HepG2 (cell line): ENCODE measurements at regions not wholly inside any gene's neighbourhood (a gene's known extent, or its start where the extent isn't known, plus 50 kb on each side); places are given as distances from the start of the nearest gene placed in this dataset.

Experiments
- ATF1 ChIP-seq: IDR thresholded peaks from 2 replicates; pipeline ENCODE4 v1.6.1; 2016; ENCODE audit warnings: mild to moderate bottlenecking, control low read depth
- ERF ChIP-seq: IDR thresholded peaks from 2 replicates; pipeline ENCODE4 v1.6.1; 2018; ENCODE audit warnings: missing biosample characterization, missing genetic modification reagents
- ZNF20 ChIP-seq: sonication (generic); formaldehyde crosslinking; IDR thresholded peaks from 2 replicates; pipeline ENCODE4 v1.4.0; 2020; ENCODE audit warnings: mild to moderate bottlenecking, moderate library complexity, missing genetic modification reagents
- TF ChIP-seq, protein P1 (sequence below), 2 experiments: fragments of 450-650 bp in 1 of 2; sonication (generic) in 1 of 2; formaldehyde crosslinking in 1 of 2; IDR thresholded peaks; 2 replicates each; pipeline versions ENCODE4 v1.6.1 to v1.8.0; 2016 to 2022; ENCODE audit warnings: antibody characterized with exemption in 1 of 2, mild to moderate bottlenecking in 1 of 2, missing genetic modification reagents in 1 of 2
- TF ChIP-seq, protein P2 (sequence below): sonication (generic); formaldehyde crosslinking; IDR thresholded peaks from 2 replicates; pipeline ENCODE4 v1.4.0; 2020; ENCODE audit warnings: missing genetic modification reagents
- TF ChIP-seq, protein P3 (sequence below): IDR thresholded peaks from 2 replicates; pipeline ENCODE4 v1.6.1; 2012; ENCODE audit warnings: low read depth, low read length, improper control_type of control experiment
- TF ChIP-seq, protein P4 (sequence below): sonication (generic); formaldehyde crosslinking; IDR thresholded peaks from 2 replicates; pipeline ENCODE4 v1.5.1; 2020; ENCODE audit warnings: missing genetic modification reagents, mild to moderate bottlenecking, borderline replicate concordance

DNA sequence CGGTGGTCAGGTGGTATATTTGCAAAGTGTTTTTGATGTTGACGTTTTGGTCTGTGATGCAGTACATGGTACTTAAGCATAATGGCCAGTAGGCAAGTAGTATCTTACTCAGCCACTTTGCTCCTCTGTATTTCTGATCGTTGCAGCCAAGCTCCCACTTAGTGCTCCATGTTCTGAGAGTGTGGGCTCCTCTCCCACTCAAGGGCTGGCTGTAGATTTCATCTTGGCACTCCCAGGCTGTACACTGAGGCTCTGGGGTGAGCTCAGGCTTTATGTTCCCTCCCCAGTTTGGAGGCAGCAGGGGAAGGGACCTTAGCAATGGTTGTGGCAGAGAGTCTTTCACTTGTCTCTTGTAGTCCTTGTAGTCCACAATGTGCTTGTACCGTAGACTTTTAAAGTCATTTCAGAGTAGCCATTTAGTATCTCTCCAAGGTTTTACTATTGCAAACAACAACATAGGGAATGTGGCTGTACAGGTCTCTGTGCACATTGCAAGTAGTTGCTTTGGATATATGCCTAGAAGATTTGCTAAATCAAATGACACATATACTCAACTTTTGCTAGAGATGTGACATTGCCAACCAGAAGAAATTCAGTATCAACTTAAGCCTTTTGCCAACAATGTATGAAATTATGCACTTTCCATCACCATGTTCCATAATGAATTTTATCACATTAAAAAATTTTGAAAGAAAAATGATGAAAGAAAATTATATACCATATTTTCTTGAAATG is 304.3 kb upstream of the CTNND2 start (continued):
- TF ChIP-seq, protein P1, sequence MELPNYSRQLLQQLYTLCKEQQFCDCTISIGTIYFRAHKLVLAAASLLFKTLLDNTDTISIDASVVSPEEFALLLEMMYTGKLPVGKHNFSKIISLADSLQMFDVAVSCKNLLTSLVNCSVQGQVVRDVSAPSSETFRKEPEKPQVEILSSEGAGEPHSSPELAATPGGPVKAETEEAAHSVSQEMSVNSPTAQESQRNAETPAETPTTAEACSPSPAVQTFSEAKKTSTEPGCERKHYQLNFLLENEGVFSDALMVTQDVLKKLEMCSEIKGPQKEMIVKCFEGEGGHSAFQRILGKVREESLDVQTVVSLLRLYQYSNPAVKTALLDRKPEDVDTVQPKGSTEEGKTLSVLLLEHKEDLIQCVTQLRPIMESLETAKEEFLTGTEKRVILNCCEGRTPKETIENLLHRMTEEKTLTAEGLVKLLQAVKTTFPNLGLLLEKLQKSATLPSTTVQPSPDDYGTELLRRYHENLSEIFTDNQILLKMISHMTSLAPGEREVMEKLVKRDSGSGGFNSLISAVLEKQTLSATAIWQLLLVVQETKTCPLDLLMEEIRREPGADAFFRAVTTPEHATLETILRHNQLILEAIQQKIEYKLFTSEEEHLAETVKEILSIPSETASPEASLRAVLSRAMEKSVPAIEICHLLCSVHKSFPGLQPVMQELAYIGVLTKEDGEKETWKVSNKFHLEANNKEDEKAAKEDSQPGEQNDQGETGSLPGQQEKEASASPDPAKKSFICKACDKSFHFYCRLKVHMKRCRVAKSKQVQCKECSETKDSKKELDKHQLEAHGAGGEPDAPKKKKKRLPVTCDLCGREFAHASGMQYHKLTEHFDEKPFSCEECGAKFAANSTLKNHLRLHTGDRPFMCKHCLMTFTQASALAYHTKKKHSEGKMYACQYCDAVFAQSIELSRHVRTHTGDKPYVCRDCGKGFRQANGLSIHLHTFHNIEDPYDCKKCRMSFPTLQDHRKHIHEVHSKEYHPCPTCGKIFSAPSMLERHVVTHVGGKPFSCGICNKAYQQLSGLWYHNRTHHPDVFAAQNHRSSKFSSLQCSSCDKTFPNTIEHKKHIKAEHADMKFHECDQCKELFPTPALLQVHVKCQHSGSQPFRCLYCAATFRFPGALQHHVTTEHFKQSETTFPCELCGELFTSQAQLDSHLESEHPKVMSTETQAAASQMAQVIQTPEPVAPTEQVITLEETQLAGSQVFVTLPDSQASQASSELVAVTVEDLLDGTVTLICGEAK (IDR thresholded peaks at IDR 0.05), result no peak
- TF ChIP-seq, protein P1 (CRISPR knock-in tag; IDR thresholded peaks at IDR 0.05), result no peak
- TF ChIP-seq, protein P2, sequence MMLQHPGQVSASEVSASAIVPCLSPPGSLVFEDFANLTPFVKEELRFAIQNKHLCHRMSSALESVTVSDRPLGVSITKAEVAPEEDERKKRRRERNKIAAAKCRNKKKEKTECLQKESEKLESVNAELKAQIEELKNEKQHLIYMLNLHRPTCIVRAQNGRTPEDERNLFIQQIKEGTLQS (CRISPR knock-in tag), result no peak
- no peak for TF ChIP-seq ZNF20
- no peak for TF ChIP-seq ERF (CRISPR knock-in tag)
- TF ChIP-seq ATF1, result no peak
- TF ChIP-seq, protein P3, sequence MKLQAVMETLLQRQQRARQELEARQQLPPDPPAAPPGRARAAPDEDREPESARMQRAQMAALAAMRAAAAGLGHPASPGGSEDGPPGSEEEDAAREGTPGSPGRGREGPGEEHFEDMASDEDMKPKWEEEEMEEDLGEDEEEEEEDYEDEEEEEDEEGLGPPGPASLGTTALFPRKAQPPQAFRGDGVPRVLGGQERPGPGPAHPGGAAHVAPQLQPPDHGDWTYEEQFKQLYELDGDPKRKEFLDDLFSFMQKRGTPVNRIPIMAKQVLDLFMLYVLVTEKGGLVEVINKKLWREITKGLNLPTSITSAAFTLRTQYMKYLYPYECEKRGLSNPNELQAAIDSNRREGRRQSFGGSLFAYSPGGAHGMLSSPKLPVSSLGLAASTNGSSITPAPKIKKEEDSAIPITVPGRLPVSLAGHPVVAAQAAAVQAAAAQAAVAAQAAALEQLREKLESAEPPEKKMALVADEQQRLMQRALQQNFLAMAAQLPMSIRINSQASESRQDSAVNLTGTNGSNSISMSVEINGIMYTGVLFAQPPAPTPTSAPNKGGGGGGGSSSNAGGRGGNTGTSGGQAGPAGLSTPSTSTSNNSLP, result no peak
- TF ChIP-seq, protein P4, sequence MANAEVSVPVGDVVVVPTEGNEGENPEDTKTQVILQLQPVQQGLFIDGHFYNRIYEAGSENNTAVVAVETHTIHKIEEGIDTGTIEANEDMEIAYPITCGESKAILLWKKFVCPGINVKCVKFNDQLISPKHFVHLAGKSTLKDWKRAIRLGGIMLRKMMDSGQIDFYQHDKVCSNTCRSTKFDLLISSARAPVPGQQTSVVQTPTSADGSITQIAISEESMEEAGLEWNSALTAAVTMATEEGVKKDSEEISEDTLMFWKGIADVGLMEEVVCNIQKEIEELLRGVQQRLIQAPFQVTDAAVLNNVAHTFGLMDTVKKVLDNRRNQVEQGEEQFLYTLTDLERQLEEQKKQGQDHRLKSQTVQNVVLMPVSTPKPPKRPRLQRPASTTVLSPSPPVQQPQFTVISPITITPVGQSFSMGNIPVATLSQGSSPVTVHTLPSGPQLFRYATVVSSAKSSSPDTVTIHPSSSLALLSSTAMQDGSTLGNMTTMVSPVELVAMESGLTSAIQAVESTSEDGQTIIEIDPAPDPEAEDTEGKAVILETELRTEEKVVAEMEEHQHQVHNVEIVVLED (CRISPR knock-in tag), result no peak
